Urothelium cell line (cell line): ENCODE measurements at regions not wholly inside any gene's neighbourhood (a gene's known extent, or its start where the extent isn't known, plus 50 kb on each side); places are given as distances from the start of the nearest gene placed in this dataset.
"Not testable (repeated sequence)": the region's sequence is repeated elsewhere in the genome, so short reads cannot be mapped to it uniquely, and the experiment has no call there.

ENCODE experiments used
- DNase-seq: peaks from one replicate; pipeline ENCODE4 v3.0.0; 2011; ENCODE audit warnings: low spot score, mixed read lengths
- FAIRE-seq: peaks from 2 replicates; lab custom pipeline; 2011; peaks lifted over from hg19 to GRCh38; lab: Jason Lieb, UNC

DNA sequence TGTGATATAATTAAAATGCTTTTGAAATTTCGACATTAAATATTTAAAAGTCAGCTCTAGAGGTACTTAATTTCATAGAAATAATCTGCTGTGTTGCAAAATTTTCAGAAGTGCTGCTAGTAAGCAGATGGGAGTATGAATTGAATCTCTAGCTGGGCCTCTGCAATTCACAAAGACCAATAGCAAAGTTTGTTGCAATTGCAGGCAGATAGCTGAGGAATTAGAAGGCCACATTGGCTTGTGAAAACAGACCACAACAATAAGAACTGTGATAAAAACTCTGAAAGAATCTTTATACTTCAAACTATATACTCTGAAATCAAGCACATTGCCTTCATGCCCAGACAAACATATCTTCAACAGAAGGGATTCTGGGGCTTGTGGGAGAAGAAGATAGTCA lies 636.3 kb upstream of the SOX9 start:
- FAIRE-seq (no peak), DNase-seq (no peak)

DNA sequence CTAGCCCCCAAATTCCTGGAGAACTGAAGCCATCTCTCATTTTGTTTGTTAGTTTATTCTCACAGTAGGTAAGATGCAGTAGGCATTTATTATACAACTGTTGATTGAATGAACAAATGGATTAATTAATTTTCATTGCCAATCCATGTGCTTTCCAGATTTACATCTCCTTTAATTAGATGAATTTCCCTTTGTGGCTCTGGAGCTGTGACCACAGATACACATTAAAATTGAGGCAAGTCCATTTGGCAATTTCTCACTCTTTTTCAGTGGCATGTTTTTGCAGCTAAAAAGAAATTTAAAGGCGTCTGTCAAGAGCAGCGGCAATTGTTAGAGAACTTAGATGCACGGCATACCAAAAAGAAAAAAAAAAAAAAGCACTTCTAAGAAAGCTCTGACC lies 635.4 kb upstream of the SOX9 start:
- DNase-seq (no peak), FAIRE-seq (no peak)

- FAIRE-seq (peak; percentile 87), DNase-seq (no peak)
Measured at GRCh38 chr17:71486261-71486660, 634.6 kb upstream of the SOX9 start.

- FAIRE-seq = no peak
- DNase-seq = no peak
Measured at GRCh38 chr17:71488851-71489250, 632.0 kb upstream of the SOX9 start.

DNA sequence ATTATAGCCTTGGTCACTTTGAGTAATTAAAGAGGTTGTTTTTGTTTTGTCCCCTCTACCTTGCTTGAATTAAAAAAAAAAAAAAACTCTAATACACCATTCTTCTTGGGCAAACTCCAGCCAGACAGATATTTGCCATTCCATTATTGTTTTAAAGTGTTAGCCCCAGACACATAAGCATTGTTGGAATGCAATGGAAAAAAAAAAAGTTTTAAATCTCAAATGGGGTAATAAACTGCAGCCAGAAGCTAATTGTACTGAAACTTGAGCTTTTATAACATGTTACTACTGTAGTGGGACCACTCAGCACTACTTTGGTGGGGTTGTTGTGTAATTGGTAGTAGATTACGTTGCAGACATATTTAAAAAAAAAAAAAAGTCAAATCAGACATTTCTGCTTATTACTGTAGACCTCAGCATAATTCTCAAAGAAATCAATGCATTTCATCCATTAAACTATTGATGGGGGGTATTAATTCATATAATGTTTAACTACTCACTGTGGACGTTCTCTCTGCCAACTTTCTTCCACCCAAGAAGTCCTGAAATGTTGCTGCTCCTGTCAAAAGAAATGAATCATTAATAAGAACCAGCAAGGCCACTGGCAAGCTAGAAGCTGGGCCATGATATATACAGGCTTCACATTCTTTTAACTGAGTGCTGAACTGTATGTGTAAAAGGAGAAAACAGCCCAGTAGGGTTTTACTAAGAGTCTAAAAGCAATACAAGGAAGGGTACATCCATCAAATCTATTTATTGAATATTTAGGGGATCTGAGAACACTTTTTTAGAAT lies 626.6 kb upstream of the SOX9 start:
- peak; percentile 31 for DNase-seq
- FAIRE-seq = peak; percentile 44

DNA sequence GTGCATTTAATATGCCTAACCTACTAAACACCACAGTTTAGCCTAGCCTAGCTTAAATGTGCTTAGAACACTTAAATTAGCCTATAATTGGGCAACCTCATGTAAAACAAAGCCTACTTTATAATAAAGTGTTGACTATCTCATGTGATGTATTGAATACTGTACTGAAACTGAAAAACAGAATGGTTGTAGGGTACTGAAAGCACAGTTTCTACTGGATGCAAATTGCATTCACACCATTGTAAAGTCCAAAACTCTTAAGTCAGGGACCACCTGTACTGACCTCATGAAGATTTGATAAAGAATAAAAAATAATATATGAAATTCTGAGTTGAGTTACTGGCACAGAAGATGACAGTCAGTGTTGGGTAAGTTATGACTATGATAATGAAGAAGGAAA lies 625.4 kb upstream of the SOX9 start:
- FAIRE-seq = no peak
- DNase-seq = no peak

DNA sequence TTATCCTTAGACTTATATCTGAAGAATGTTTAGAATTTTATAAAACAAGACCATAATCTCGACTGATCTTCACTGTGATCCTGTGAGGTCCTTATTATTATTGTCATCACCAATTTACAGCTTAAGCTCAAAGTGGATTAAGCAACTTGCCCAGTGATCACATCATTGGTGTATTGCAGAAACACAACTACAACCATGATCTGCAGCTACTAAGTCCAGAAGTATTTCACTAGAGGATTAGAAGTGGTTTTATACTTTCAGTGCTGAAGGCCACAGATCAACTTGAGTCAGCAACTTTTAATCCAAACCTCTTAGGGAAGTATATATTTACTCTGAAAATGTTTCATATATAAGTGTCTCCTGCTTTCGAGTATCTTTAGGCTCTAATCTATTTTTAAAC lies 624.3 kb upstream of the SOX9 start:
- DNase-seq = no peak
- peak; percentile 17 for FAIRE-seq

- DNase-seq = no peak
- FAIRE-seq = peak; percentile 42
Measured at GRCh38 chr17:71500761-71501555, 619.9 kb upstream of the SOX9 start.

GRCh38 chr17:71501711-71502110 lies 619.1 kb upstream of the SOX9 start:
- no peak for DNase-seq
- peak; percentile 9 for FAIRE-seq

- FAIRE-seq = no peak
- DNase-seq = no peak
Measured at GRCh38 chr17:71502443-71502842, 618.4 kb upstream of the SOX9 start.

GRCh38 chr17:71503710-71504465 lies 616.9 kb upstream of the SOX9 start:
- DNase-seq = no peak
- peak; percentile 93 for FAIRE-seq

DNA sequence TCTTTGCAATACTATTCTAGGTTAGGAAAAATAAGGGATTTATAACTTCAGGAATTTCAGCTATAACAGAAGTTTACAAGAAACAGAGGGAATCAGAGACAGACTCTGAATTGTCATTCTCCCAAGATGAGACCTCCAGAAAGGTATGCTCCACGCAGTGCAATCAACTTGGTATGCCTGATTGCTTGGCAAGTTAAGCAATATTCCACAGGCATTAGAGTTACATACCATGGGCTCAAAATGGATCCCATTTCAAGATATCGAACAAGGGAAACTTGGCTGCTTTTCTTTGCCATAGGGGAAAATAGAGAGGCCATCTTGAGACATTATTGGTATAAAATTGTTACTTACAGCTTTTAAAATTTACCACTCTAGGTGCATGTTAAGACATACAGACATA lies 615.6 kb upstream of the SOX9 start:
- FAIRE-seq (no peak), DNase-seq (no peak)

GRCh38 chr17:71505981-71506380 lies 614.8 kb upstream of the SOX9 start:
- FAIRE-seq (peak; percentile 44), DNase-seq (no peak)

DNA sequence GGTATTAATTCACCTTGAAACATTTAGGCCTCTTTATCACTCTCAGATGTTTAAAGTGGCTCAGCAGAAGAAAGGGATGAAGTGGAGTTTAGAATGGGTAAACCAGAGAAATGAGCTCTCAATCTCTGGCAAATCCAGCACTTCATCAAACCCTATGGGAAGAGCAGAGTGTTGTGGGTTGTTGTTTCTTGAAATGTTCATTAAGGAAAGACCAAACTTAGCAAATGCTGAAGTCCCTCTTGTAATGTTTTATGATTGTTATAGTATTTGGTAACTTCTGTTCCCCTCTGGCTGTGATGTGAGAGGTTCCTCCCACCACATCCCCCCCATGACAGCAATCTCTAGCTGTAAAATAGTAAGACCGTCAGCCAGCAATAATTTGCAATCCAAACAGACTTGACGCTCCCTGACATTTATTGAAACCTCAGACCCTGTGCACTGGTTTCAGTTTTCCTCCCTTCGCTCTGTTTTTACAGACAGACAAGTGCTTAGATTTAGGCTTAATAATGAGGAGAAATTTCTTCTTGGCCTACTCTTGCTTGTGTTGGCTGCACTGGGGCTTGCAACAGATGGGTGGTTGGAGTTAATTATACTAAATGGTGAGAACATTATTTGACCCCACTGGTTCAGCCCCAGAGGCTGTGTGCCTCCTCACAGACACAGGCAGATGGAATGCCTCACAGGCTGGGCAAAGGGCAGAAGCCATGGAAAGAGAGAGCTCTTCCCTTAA lies 609.4 kb upstream of the SOX9 start:
- DNase-seq = no peak
- no peak for FAIRE-seq

- DNase-seq, FAIRE-seq: not testable (repeated sequence)
Measured at GRCh38 chr17:71513725-71514124, 607.1 kb upstream of the SOX9 start.

DNA sequence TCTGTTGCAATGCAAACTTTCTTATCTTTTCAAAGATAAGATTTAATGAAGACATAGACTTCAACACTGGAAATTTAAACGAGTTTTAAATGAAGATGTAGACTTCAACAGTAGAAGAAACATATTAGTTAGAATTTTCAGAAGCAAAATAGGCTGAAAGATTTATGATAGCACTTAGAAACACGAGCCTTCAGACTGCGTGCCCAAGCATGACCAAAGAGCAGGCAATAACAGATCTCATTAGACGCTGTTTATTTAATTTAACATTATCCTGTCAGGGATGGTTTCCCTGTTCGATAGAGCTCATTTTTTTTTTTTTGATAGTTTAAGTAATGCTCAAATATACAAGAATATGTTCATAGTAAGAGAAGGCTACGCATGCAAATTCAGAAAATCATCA lies 604.7 kb upstream of the SOX9 start:
- FAIRE-seq (no peak), DNase-seq (no peak)

DNA sequence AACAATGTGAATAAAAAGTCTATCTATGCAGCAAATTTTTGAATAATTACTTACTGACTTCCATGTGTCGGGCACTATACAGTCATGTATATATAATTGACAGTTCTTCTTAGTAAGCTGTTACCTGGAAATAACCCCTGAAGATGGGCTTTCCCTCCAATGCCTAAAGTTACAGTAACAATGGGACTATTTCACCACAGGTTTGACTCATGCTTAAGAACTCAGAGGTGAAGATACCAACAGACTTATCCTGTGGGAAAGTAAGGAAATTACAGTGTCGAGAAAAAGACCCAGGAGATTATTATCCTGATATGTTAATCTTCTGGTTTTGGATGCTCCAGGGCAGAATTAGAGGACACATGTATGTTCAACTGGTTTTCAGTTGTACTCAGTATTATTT lies 601.5 kb upstream of the SOX9 start:
- FAIRE-seq = no peak

DNA sequence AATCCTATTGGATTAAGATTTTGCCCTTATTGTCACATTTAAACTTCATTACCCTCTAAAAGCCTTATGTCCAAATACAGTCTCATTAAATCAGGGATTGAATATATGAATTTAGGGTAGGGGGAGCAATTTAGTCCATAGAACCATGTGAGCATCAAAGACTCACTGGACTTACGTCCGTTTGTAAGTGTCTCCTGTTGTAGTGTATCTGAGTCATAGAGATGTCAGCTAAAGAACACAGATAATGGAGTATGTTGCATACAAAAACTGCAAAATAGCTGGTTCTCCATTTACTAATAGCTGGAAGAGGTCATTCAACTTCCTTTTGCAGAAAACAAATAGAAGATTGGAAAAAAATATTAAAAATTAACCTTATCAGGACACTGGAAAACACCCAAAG lies 599.1 kb upstream of the SOX9 start:
- no peak for FAIRE-seq
- DNase-seq = no peak

More for the DNA sequence above, 601.5 kb upstream of the SOX9 start:
- DNase-seq = peak; percentile 26

DNA sequence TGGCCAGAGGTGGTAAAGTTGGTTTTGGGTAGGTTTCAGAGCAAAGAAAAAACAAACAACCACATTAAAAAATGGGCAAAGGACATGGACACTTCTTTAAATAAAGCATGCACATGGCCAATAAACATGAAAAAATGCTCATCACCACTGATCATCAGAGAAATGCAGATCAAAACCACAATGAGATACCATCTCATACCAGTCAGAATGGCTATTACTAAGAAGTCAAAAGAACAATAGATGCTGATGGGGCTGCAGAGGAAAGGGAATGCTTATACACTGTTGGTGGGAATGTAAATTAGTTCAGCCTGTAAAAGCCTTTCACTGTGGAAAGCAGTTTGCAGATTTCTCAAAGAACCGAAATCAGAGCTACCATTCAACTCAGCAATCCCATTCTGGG lies 598.4 kb upstream of the SOX9 start:
- FAIRE-seq = peak; percentile 76
- no peak for DNase-seq

DNA sequence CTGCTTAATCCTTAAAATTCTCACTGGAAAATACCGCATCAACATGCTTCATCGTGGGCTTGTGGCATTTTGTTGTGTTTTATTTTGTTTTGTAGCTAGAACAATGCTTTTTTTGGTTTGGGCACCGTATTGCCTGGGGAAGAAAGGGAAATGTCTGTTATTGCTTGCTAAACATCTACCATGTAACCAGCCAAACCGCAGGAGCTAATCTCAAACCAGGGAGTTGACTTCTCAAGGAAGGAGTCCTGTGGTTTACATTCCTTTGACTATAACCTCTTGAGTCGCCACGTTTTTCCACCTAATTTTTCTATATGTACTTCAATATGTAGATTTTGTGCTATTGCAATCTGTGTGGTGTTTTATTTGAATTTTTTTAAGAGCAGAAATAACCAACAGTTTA lies 593.5 kb upstream of the SOX9 start:
- DNase-seq = peak; percentile 61
- peak; percentile 56 for FAIRE-seq

- DNase-seq = no peak
- no peak for FAIRE-seq
Measured at GRCh38 chr17:71528210-71528609, 592.6 kb upstream of the SOX9 start.
